H1 (cell line): ENCODE measurements at regions not wholly inside any gene's neighbourhood (a gene's known extent, or its start where the extent isn't known, plus 50 kb on each side); places are given as distances from the start of the nearest gene placed in this dataset.

ENCODE experiments used
- EP300 ChIP-seq, 2 experiments: IDR thresholded peaks; 1 replicate in 1 of 2; 2 replicates in 1 of 2; pipeline ENCODE4 v1.6.1; 2011 to 2012; ENCODE audit warnings: low read depth in 2 of 2, low read length in 2 of 2, mild to moderate bottlenecking in 2 of 2, borderline replicate concordance in 1 of 2, inconsistent platforms in 1 of 2, moderate library complexity in 1 of 2
- POLR2A ChIP-seq, 2 experiments: IDR thresholded peaks; 1 replicate in 1 of 2; 2 replicates in 1 of 2; pipeline ENCODE4 v1.6.1; 2011; ENCODE audit warnings: low read depth in 2 of 2, low read length in 2 of 2, mild to moderate bottlenecking in 2 of 2; ENCODE audit errors: control extremely low read depth in 1 of 2
- RAD21 ChIP-seq, 2 experiments: IDR thresholded peaks in 1 of 2; conservative IDR thresholded peaks in 1 of 2; 2 replicates each; pipeline ENCODE4 v1.6.1; 2011; ENCODE audit warnings: low read depth in 2 of 2, low read length in 2 of 2, improper control_type of control experiment in 1 of 2, inconsistent platforms in 1 of 2, mild to moderate bottlenecking in 1 of 2, moderate library complexity in 1 of 2
- TF ChIP-seq, protein P1 (sequence below): fragments of 300-600 bp; sonication (generic); IDR thresholded peaks from 2 replicates; pipeline ENCODE4 v1.7.1; 2012; ENCODE audit warnings: low read length, moderate library complexity, mild to moderate bottlenecking, inconsistent platforms; ENCODE audit not compliant: insufficient replicate concordance

DNA sequence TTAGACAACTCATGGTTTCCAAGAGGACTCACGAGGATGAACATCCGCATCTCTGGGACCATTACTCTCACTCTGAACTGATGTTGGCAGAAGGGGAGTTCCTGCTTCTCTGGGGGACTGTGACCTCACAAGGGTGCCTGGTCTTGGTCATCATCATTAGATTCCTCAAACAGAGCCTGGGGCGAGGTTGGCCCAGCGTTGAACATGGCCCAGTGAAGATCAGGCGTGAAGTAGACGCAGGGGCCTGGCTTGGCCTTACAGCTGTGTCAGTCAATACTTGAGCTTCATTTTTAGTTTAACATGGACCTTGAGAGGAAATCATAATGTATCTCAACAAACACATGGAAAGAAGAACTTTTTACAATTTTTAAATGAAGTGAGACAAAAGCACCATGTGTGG is 617.1 kb downstream of the BRD1 start (continued):
- TF ChIP-seq, protein P1, sequence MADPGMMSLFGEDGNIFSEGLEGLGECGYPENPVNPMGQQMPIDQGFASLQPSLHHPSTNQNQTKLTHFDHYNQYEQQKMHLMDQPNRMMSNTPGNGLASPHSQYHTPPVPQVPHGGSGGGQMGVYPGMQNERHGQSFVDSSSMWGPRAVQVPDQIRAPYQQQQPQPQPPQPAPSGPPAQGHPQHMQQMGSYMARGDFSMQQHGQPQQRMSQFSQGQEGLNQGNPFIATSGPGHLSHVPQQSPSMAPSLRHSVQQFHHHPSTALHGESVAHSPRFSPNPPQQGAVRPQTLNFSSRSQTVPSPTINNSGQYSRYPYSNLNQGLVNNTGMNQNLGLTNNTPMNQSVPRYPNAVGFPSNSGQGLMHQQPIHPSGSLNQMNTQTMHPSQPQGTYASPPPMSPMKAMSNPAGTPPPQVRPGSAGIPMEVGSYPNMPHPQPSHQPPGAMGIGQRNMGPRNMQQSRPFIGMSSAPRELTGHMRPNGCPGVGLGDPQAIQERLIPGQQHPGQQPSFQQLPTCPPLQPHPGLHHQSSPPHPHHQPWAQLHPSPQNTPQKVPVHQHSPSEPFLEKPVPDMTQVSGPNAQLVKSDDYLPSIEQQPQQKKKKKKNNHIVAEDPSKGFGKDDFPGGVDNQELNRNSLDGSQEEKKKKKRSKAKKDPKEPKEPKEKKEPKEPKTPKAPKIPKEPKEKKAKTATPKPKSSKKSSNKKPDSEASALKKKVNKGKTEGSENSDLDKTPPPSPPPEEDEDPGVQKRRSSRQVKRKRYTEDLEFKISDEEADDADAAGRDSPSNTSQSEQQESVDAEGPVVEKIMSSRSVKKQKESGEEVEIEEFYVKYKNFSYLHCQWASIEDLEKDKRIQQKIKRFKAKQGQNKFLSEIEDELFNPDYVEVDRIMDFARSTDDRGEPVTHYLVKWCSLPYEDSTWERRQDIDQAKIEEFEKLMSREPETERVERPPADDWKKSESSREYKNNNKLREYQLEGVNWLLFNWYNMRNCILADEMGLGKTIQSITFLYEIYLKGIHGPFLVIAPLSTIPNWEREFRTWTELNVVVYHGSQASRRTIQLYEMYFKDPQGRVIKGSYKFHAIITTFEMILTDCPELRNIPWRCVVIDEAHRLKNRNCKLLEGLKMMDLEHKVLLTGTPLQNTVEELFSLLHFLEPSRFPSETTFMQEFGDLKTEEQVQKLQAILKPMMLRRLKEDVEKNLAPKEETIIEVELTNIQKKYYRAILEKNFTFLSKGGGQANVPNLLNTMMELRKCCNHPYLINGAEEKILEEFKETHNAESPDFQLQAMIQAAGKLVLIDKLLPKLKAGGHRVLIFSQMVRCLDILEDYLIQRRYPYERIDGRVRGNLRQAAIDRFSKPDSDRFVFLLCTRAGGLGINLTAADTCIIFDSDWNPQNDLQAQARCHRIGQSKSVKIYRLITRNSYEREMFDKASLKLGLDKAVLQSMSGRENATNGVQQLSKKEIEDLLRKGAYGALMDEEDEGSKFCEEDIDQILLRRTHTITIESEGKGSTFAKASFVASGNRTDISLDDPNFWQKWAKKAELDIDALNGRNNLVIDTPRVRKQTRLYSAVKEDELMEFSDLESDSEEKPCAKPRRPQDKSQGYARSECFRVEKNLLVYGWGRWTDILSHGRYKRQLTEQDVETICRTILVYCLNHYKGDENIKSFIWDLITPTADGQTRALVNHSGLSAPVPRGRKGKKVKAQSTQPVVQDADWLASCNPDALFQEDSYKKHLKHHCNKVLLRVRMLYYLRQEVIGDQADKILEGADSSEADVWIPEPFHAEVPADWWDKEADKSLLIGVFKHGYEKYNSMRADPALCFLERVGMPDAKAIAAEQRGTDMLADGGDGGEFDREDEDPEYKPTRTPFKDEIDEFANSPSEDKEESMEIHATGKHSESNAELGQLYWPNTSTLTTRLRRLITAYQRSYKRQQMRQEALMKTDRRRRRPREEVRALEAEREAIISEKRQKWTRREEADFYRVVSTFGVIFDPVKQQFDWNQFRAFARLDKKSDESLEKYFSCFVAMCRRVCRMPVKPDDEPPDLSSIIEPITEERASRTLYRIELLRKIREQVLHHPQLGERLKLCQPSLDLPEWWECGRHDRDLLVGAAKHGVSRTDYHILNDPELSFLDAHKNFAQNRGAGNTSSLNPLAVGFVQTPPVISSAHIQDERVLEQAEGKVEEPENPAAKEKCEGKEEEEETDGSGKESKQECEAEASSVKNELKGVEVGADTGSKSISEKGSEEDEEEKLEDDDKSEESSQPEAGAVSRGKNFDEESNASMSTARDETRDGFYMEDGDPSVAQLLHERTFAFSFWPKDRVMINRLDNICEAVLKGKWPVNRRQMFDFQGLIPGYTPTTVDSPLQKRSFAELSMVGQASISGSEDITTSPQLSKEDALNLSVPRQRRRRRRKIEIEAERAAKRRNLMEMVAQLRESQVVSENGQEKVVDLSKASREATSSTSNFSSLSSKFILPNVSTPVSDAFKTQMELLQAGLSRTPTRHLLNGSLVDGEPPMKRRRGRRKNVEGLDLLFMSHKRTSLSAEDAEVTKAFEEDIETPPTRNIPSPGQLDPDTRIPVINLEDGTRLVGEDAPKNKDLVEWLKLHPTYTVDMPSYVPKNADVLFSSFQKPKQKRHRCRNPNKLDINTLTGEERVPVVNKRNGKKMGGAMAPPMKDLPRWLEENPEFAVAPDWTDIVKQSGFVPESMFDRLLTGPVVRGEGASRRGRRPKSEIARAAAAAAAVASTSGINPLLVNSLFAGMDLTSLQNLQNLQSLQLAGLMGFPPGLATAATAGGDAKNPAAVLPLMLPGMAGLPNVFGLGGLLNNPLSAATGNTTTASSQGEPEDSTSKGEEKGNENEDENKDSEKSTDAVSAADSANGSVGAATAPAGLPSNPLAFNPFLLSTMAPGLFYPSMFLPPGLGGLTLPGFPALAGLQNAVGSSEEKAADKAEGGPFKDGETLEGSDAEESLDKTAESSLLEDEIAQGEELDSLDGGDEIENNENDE = no peak
- TF ChIP-seq EP300 (IDR thresholded peaks at IDR 0.05; ENCODE audit: borderline replicate concordance in 1 of 2, low read depth in 2 of 2, low read length in 2 of 2) (no peak), RAD21 (IDR thresholded peaks at IDR 0.05 in 1 of 2, conservative IDR thresholded peaks at IDR 0.05 in 1 of 2; ENCODE audit: low read depth in 2 of 2, low read length in 2 of 2) (no peak), POLR2A (IDR thresholded peaks at IDR 0.05; ENCODE audit: control extremely low read depth in 1 of 2, low read depth in 2 of 2, low read length in 2 of 2) (no peak)
- TF ChIP-seq, all 59 proteins: peak for 0
